IMR-90 (cell line): ENCODE measurements at regions not wholly inside any gene's neighbourhood (a gene's known extent, or its start where the extent isn't known, plus 50 kb on each side); places are given as distances from the start of the nearest gene placed in this dataset.

Source experiments
- ATAC-seq: fragments of 200-7000 bp; cut with Tn5 transposase; 2 replicates; pipeline ENCODE4 v1.9.1; 2020; ENCODE audit warnings: low read depth, mild to moderate bottlenecking, moderate library complexity
- BruUV-seq: library from RNA; stranded (reverse); fragments of 400-500 nt; replicated peaks from 2 replicates; lab custom pipeline; 2021; lab: Mats Ljungman, UMichigan
- CTCF ChIA-PET: fragments of 300-600 bp; formaldehyde crosslinking; extraction: SDS; loops from one replicate; lab custom pipeline; 2021; ENCODE audit warnings: antibody characterized with exemption; lab: Yijun Ruan, JAX
- POLR2A ChIA-PET: fragments of 300-600 bp; sonication (Branson Sonifier 250); formaldehyde crosslinking; loops from one replicate; lab custom pipeline; 2022; ENCODE audit warnings: antibody characterized with exemption; ENCODE audit not compliant: unreplicated experiment; lab: Charles Lee
- DNase-seq: peaks from one replicate; pipeline ENCODE4 v3.0.0; 2013
- H2AFZ ChIP-seq: replicated peaks from 2 replicates; pipeline ENCODE3; 2013; ENCODE audit warnings: low read length, mild to moderate bottlenecking; ENCODE audit not compliant: poor library complexity
- H2AK5ac ChIP-seq: 2 replicates; pipeline ENCODE4 v1.6.1; 2013; ENCODE audit warnings: low read depth, low read length, inconsistent platforms
- H2AK9ac ChIP-seq: replicated peaks from 2 replicates; pipeline ENCODE3; 2013; ENCODE audit warnings: mild to moderate bottlenecking, low read depth, low read length, moderate library complexity; ENCODE audit not compliant: poor library complexity
- H2BK120ac ChIP-seq: 2 replicates; pipeline ENCODE4 v1.6.1; 2013; ENCODE audit warnings: low read depth, low read length, inconsistent platforms
- H2BK15ac ChIP-seq: 3 replicates; pipeline ENCODE4 v1.6.1; 2013; ENCODE audit warnings: low read depth, low read length, inconsistent platforms
- H2BK20ac ChIP-seq: 2 replicates; pipeline ENCODE4 v1.6.1; 2013; ENCODE audit warnings: low read depth, mild to moderate bottlenecking, inconsistent platforms, low read length, moderate library complexity
- H2BK5ac ChIP-seq: 2 replicates; pipeline ENCODE4 v1.6.1; 2013; ENCODE audit warnings: mild to moderate bottlenecking, low read depth, low read length, inconsistent platforms; ENCODE audit not compliant: poor library complexity, severe bottlenecking
- H3K14ac ChIP-seq: replicated peaks from 2 replicates; pipeline ENCODE4 v1.6.1; 2013; ENCODE audit warnings: low read depth, low read length, inconsistent platforms
- H3K18ac ChIP-seq: 2 replicates; pipeline ENCODE4 v1.6.1; 2013; ENCODE audit warnings: low read depth, low read length, control low read depth
- H3K23ac ChIP-seq: 2 replicates; pipeline ENCODE4 v1.6.1; 2013; ENCODE audit warnings: low read depth, low read length, inconsistent platforms
- H3K27ac ChIP-seq: 2 replicates; pipeline ENCODE4 v1.5.1; 2013; ENCODE audit warnings: mild to moderate bottlenecking, control low read depth, low read length; ENCODE audit not compliant: insufficient read depth
- H3K27me3 ChIP-seq: 2 replicates; pipeline ENCODE4 v1.6.1; 2013; ENCODE audit warnings: low read length; ENCODE audit not compliant: control insufficient read depth, insufficient read depth
- H3K36me3 ChIP-seq: 2 replicates; pipeline ENCODE4 v1.6.1; 2013; ENCODE audit warnings: low read length, mixed read lengths; ENCODE audit not compliant: control insufficient read depth, insufficient read depth
- H3K4ac ChIP-seq: 2 replicates; pipeline ENCODE4 v1.6.1; 2013; ENCODE audit warnings: low read depth, low read length, inconsistent platforms
- H3K4me1 ChIP-seq: 2 replicates; pipeline ENCODE4 v1.6.1; 2013; ENCODE audit warnings: low read length, mixed read lengths; ENCODE audit not compliant: control insufficient read depth, insufficient read depth
- H3K4me2 ChIP-seq: 2 replicates; pipeline ENCODE4 v1.6.1; 2013; ENCODE audit warnings: low read depth, mild to moderate bottlenecking, control low read depth, low read length, moderate library complexity
- H3K4me3 ChIP-seq: 2 replicates; pipeline ENCODE4 v1.5.1; 2013; ENCODE audit warnings: low read depth, mild to moderate bottlenecking, control low read depth, low read length, moderate library complexity; ENCODE audit not compliant: insufficient read depth
- H3K56ac ChIP-seq: 2 replicates; pipeline ENCODE4 v1.6.1; 2013; ENCODE audit warnings: low read length, inconsistent platforms; ENCODE audit not compliant: insufficient read depth; ENCODE audit errors: extremely low read depth
- H3K79me1 ChIP-seq, 2 experiments: 2 replicates each; pipeline ENCODE4 v1.6.1; 2013; ENCODE audit warnings: low read length in 2 of 2, inconsistent platforms in 1 of 2, low read depth in 1 of 2
- H3K9ac ChIP-seq: 2 replicates; pipeline ENCODE4 v1.6.1; 2013; ENCODE audit warnings: low read depth, low read length, control low read depth
- H3K9me1 ChIP-seq: 2 replicates; pipeline ENCODE4 v1.6.1; 2013; ENCODE audit warnings: low read length, inconsistent platforms; ENCODE audit not compliant: insufficient read depth
- H3K9me3 ChIP-seq: 2 replicates; pipeline ENCODE4 v1.6.1; 2013; ENCODE audit warnings: low read length; ENCODE audit not compliant: control insufficient read depth, insufficient read depth
- H4K20me1 ChIP-seq: 2 replicates; pipeline ENCODE4 v1.6.1; 2013; ENCODE audit warnings: low read length, inconsistent platforms; ENCODE audit not compliant: insufficient read depth
- H4K5ac ChIP-seq: 2 replicates; pipeline ENCODE4 v1.6.1; 2013; ENCODE audit warnings: mild to moderate bottlenecking, low read depth, low read length, control low read depth
- H4K8ac ChIP-seq, 2 experiments: 2 replicates each; pipeline ENCODE4 v1.6.1; 2013; ENCODE audit warnings: low read depth in 2 of 2, low read length in 2 of 2, control low read depth in 1 of 2, inconsistent platforms in 1 of 2
- H4K91ac ChIP-seq: 2 replicates; pipeline ENCODE4 v1.6.1; 2013; ENCODE audit warnings: low read depth, low read length, inconsistent platforms; ENCODE audit not compliant: insufficient read depth
- BHLHE40 ChIP-seq: fragments of 150-350 bp; IDR thresholded peaks from 2 replicates; pipeline ENCODE4 v1.6.1; 2016; ENCODE audit warnings: mild to moderate bottlenecking, low read depth, low read length
- CHD1 ChIP-seq: IDR thresholded peaks from 2 replicates; pipeline ENCODE4 v1.6.1; 2012; ENCODE audit warnings: low read depth, low read length, improper control_type of control experiment
- CTCF ChIP-seq: conservative IDR thresholded peaks from 2 replicates; pipeline ENCODE4 v1.5.1; 2012; ENCODE audit warnings: mild to moderate bottlenecking, low read depth, low read length, improper control_type of control experiment
- FOS ChIP-seq: fragments of 150-350 bp; IDR thresholded peaks from 2 replicates; pipeline ENCODE4 v1.6.1; 2016; ENCODE audit warnings: low read depth, low read length
- MXI1 ChIP-seq: IDR thresholded peaks from 2 replicates; pipeline ENCODE4 v1.6.1; 2012; ENCODE audit warnings: low read depth, mild to moderate bottlenecking, low read length, moderate library complexity, borderline replicate concordance
- NFE2L2 ChIP-seq: fragments of 150-350 bp; IDR thresholded peaks from 2 replicates; pipeline ENCODE4 v1.6.1; 2016; ENCODE audit warnings: low read depth, mild to moderate bottlenecking, low read length
- POLR2A ChIP-seq: IDR thresholded peaks from 2 replicates; pipeline ENCODE4 v1.6.1; 2012; ENCODE audit warnings: mild to moderate bottlenecking, low read depth, low read length
- RAD21 ChIP-seq: IDR thresholded peaks from 2 replicates; pipeline ENCODE4 v1.6.1; 2012; ENCODE audit warnings: low read length, improper control_type of control experiment
- RCOR1 ChIP-seq: IDR thresholded peaks from 2 replicates; pipeline ENCODE4 v1.6.1; 2012; ENCODE audit warnings: mild to moderate bottlenecking, low read length, improper control_type of control experiment; ENCODE audit not compliant: insufficient replicate concordance
- SMC3 ChIP-seq: fragments of 150-350 bp; IDR thresholded peaks from 2 replicates; pipeline ENCODE4 v1.6.1; 2016; ENCODE audit warnings: low read depth, mild to moderate bottlenecking, antibody characterized with exemption, low read length, moderate library complexity
- USF2 ChIP-seq: fragments of 150-350 bp; IDR thresholded peaks from 2 replicates; pipeline ENCODE4 v1.6.1; 2017; ENCODE audit warnings: mild to moderate bottlenecking, antibody characterized with exemption, low read length, low read depth
- WGBS, 2 experiments: methylation state at CpG; one replicate each; pipeline versions ENCODE4 v1.1.5 to v1.1.7; 2013; ENCODE audit warnings: missing lambda C conversion rate in 2 of 2; ENCODE audit not compliant: insufficient read length in 1 of 2; ENCODE audit errors: extremely low coverage in 2 of 2; 5-methylcytosine and 5-hydroxymethylcytosine counted together
- dilution Hi-C: fragments of 300-500 bp; cut with HindIII; formaldehyde crosslinking; loops from one replicate; pipeline ENCODE4 v1.14.3; 2018; ENCODE audit warnings: low sequenced_read_pairs; ENCODE audit not compliant: unreplicated experiment
- in situ Hi-C: fragments of 300-500 bp; cut with MboI; formaldehyde crosslinking; loops from 3 replicates; pipeline ENCODE4 v1.14.3; 2019; ENCODE audit warnings: low sequenced_read_pairs, inconsistent platforms, mixed read lengths
- intact Hi-C: fragments of 100-400 bp; cut with micrococcal nuclease; formaldehyde crosslinking; loops from 2 replicates; pipeline ENCODE4 v1.10.0; 2022
- TF ChIP-seq, protein P1 (sequence below): fragments of 150-350 bp; IDR thresholded peaks from 2 replicates; pipeline ENCODE4 v1.6.1; 2016; ENCODE audit warnings: low read depth, mild to moderate bottlenecking, low read length, moderate library complexity, borderline replicate concordance

GRCh38 chr2:196383799-196384198, 212.4 kb upstream of the STK17B start:
- no peak overlapping the region for H4K91ac ChIP-seq
- H3K9me1 ChIP-seq: no peaks in the 10 kb centered on the region
- intact Hi-C loops (no loop called here), in situ Hi-C loops (no loop called here), dilution Hi-C loops (no loop called here)
- H2AK5ac ChIP-seq: no peak overlapping the region
- ATAC-seq: no peak
- no peak overlapping the region for H4K8ac ChIP-seq
- H3K9ac ChIP-seq: no peak overlapping the region
- no peaks in the 10 kb centered on the region for H3K9me3 ChIP-seq
- ChIA-PET CTCF (interaction anchor here (0.6 kb wide), 1 partner anchor 9 kb away, joined by 7 read pairs; no protein-coding TSS in a partner anchor), POLR2A (no interaction called here)
- H2AFZ ChIP-seq: no peak overlapping the region
- no TSS peak for BruUV-seq
- TF ChIP-seq RCOR1 (no peak), SMC3 (no peak), POLR2A (no peak), USF2 (no peak), MXI1 (no peak), CHD1 (no peak), FOS (no peak), RAD21 (no peak), CTCF (no peak), BHLHE40 (no peak), NFE2L2 (no peak)
- TF ChIP-seq, protein P1, sequence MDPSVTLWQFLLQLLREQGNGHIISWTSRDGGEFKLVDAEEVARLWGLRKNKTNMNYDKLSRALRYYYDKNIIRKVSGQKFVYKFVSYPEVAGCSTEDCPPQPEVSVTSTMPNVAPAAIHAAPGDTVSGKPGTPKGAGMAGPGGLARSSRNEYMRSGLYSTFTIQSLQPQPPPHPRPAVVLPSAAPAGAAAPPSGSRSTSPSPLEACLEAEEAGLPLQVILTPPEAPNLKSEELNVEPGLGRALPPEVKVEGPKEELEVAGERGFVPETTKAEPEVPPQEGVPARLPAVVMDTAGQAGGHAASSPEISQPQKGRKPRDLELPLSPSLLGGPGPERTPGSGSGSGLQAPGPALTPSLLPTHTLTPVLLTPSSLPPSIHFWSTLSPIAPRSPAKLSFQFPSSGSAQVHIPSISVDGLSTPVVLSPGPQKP: no peak
- no peak overlapping the region for H3K56ac ChIP-seq
- H4K5ac ChIP-seq: no peak overlapping the region
- H3K36me3 ChIP-seq: no peaks in the 10 kb centered on the region
- no peaks in the 10 kb centered on the region for H4K20me1 ChIP-seq
- H3K27ac ChIP-seq: no peak overlapping the region
- no peak overlapping the region for H2AK9ac ChIP-seq
- H3K27me3 ChIP-seq: no peaks in the 10 kb centered on the region
- WGBS, 2 experiments: no CpG with 5 or more reads among the region's 2 CpGs
- H3K4ac ChIP-seq: no peak overlapping the region
- no peak overlapping the region for H2BK5ac ChIP-seq
- H3K79me1 ChIP-seq: no peaks in the 10 kb centered on the region
- no peaks in the 10 kb centered on the region for H3K4me1 ChIP-seq
- H3K14ac ChIP-seq: no peak overlapping the region
- H3K4me3 ChIP-seq: no peak overlapping the region
- H3K4me2 ChIP-seq: no peak overlapping the region
- DNase-seq: no peak
- H2BK20ac ChIP-seq: no peak overlapping the region
- H3K23ac ChIP-seq: no peak overlapping the region
- no peak overlapping the region for H2BK120ac ChIP-seq
- no peak overlapping the region for H3K18ac ChIP-seq
- H2BK15ac ChIP-seq: no peak overlapping the region
